Tibial artery (tissue), 4 donors: ENCODE measurements at regions not wholly inside any gene's neighbourhood (a gene's known extent, or its start where the extent isn't known, plus 50 kb on each side); places are given as distances from the start of the nearest gene placed in this dataset.

ENCODE experiments used
- DNase-seq, 2 donors: peaks; one replicate each; pipeline ENCODE4 v3.0.0-alpha.2; 2019
- H3K27ac ChIP-seq, 2 donors: fragments of 200-600 bp; sonication (generic) in 1 of 2; 1 replicate in 1 of 2; 2 replicates in 1 of 2; pipeline ENCODE4 v1.5.1; 2018 to 2019; ENCODE audit warnings: mild to moderate bottlenecking in 1 of 2
- H3K27me3 ChIP-seq, 2 donors: fragments of 200-600 bp; sonication (generic) in 1 of 2; one replicate each; pipeline versions ENCODE4 v1.5.1 to v1.6.0; 2016 to 2019
- H3K36me3 ChIP-seq, 3 donors: fragments of 200-600 bp; sonication (generic) in 2 of 3; one replicate each; pipeline ENCODE4 v1.5.1; 2016 to 2019; ENCODE audit warnings: mild to moderate bottlenecking in 2 of 3
- H3K4me1 ChIP-seq, 4 donors: fragments of 200-600 bp; sonication (generic) in 2 of 4; 1 replicate in 3 of 4; 2 replicates in 1 of 4; pipeline ENCODE4 v1.5.1; 2016 to 2019
- H3K4me3 ChIP-seq, 2 donors: fragments of 200-600 bp; sonication (generic) in 1 of 2; 1 replicate in 1 of 2; 2 replicates in 1 of 2; pipeline ENCODE4 v1.5.1; 2018 to 2019; ENCODE audit warnings: mild to moderate bottlenecking in 2 of 2
- H3K9me3 ChIP-seq, 3 donors: fragments of 200-600 bp; sonication (generic) in 1 of 3; one replicate each; pipeline ENCODE4 v1.5.1; 2016 to 2019
- intact Hi-C: fragments of 100-400 bp; cut with DNase I; formaldehyde crosslinking; loops from one replicate; pipeline ENCODE4 v1.15.0; 2023; ENCODE audit warnings: low total_unique reads
- TF ChIP-seq, protein P1 (sequence below), 2 experiments: fragments of 200-600 bp in 1 of 2; fragments of 450-650 bp in 1 of 2; IDR thresholded peaks; one replicate each; pipeline ENCODE4 v1.5.1; 2017 to 2019; ENCODE audit warnings: antibody characterized with exemption in 2 of 2, mild to moderate bottlenecking in 1 of 2, moderate library complexity in 1 of 2

DNA sequence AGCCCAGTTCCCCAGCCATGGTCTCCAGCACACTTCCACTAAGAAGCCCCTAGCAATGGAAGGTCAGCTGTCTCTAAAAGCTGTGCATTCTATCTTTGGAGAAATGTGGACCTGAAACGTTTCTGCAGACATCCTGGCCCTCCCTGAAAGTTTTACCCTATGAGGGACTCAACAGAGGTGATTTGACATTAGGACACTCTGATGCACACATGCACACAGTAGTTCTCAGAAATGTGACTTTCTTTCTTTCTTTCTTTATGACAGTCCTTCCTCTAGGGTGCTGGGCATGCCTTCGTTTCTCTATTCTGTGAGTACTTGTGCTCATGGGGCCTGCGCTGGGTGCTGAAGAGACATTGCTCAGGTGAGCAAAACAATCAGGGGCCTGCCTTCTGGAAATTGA lies 857.3 kb downstream of the RNF144A start:
- Histone ChIP-seq H3K27ac (no peak overlapping the region), H3K9me3 (no peaks in the 10 kb centered on the region), H3K36me3 (no peaks in the 10 kb centered on the region), H3K4me1 (peaks cover 0 to 5% (median 0%) of the 10 kb centered on the region in 4 donors), H3K27me3 (no peaks in the 10 kb centered on the region), H3K4me3 (no peak overlapping the region)
- intact Hi-C loops: no loop called here
- DNase-seq: no peak
- TF ChIP-seq, protein P1, sequence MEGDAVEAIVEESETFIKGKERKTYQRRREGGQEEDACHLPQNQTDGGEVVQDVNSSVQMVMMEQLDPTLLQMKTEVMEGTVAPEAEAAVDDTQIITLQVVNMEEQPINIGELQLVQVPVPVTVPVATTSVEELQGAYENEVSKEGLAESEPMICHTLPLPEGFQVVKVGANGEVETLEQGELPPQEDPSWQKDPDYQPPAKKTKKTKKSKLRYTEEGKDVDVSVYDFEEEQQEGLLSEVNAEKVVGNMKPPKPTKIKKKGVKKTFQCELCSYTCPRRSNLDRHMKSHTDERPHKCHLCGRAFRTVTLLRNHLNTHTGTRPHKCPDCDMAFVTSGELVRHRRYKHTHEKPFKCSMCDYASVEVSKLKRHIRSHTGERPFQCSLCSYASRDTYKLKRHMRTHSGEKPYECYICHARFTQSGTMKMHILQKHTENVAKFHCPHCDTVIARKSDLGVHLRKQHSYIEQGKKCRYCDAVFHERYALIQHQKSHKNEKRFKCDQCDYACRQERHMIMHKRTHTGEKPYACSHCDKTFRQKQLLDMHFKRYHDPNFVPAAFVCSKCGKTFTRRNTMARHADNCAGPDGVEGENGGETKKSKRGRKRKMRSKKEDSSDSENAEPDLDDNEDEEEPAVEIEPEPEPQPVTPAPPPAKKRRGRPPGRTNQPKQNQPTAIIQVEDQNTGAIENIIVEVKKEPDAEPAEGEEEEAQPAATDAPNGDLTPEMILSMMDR (IDR thresholded peaks at IDR 0.05): no peak

DNA sequence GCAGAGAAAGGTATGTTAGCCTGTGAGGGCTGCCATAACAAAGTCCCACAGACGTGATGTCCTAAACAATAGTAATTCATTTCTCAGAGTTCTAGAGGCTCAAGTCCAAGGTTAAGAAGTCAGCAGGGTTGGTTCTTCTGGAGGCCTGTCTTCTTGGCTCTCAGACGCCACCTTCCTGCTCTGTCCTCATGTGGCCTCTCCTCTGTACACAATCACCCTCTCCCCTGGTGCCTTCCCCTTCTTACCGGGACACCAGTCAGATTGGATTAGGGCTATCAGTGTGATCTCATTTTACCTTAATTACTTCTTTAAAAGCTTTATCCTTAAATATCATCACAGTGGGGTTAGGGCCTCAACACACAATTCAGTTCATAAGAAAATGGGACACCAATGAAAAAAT lies 860.5 kb downstream of the RNF144A start:
- intact Hi-C loops: no loop called here
- Histone ChIP-seq H3K4me1 (peaks cover 0 to 5% (median 0%) of the 10 kb centered on the region in 4 donors), H3K27ac (no peak overlapping the region), H3K9me3 (no peaks in the 10 kb centered on the region), H3K36me3 (no peaks in the 10 kb centered on the region), H3K27me3 (no peaks in the 10 kb centered on the region), H3K4me3 (no peak overlapping the region)
- TF ChIP-seq, protein P1 (IDR thresholded peaks at IDR 0.05): no peak
- DNase-seq: no peak

DNA sequence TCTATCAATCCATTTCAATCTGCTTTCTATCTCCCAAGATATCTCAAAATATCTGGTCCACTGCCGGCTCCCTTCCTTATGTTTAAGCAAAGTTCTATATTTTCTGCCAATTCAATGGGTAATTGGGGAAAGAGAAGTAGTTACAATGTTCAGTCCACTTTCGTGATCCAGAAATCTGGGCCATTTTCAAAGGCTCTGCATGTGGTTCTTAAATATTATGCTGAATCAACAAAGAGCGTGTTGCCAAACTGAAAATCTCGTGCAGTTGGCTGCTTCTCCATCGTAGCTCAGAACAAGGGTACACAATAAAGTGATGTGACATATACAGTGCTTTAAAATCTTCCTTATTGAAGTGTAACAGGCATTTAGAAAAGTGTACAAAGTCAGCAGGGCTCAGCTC lies 863.1 kb downstream of the RNF144A start:
- DNase-seq: no peak

DNA sequence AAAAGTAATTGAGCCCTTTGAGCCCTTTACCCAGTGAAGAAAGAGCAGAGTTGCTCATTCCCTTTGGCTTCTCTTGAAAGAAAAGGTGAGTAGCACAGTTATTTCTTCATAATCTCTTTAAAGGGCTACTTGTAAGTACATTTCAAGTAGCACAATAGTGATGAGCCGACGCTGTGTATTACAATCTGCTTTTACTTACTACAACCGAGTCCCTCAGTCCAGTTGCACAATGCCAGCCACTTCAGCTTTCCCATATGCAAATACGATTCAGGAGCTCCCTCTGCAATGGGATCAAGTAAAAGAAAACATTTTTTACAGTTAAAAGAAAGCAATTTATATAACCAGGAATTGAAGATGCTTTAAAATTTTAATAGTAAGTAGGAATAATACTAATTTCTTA lies 868.5 kb downstream of the RNF144A start:
- Histone ChIP-seq H3K4me3 (no peak overlapping the region), H3K27me3 (no peaks in the 10 kb centered on the region), H3K9me3 (no peaks in the 10 kb centered on the region), H3K27ac (no peak overlapping the region), H3K4me1 (no peaks in the 10 kb centered on the region), H3K36me3 (no peaks in the 10 kb centered on the region)
- DNase-seq: no peak
- intact Hi-C loops: no loop called here
- TF ChIP-seq, protein P1 (IDR thresholded peaks at IDR 0.05): no peak

More for the DNA sequence above, 863.1 kb downstream of the RNF144A start:
- Histone ChIP-seq H3K27ac (no peak overlapping the region), H3K36me3 (no peaks in the 10 kb centered on the region), H3K4me3 (no peak overlapping the region), H3K9me3 (no peaks in the 10 kb centered on the region), H3K27me3 (no peaks in the 10 kb centered on the region), H3K4me1 (no peaks in the 10 kb centered on the region)
- intact Hi-C loops: no loop called here
- TF ChIP-seq, protein P1 (IDR thresholded peaks at IDR 0.05): no peak

DNA sequence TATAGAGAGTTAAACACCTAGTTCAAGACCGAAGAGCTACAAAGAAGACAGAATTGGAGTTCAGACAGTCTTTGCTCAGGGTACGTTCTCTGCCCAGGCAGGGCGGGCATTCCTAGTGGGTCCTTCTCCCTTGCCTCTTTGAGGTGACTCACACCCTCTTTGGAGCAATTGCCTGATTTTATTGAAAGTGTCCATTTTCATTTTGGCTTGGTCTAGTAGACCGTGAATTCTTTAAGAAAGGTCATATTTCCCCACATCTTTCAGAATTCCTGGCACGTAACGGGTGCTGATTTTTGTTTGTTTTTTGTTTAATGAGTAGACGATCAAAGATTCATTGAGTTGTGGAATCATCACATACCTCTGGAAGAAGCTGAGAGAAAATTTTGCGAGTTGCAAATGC lies 871.5 kb downstream of the RNF144A start:
- H3K4me1 ChIP-seq: peaks cover 0 to 9% (median 0%) of the 10 kb centered on the region in 4 donors
- no peaks in the 10 kb centered on the region for H3K9me3 ChIP-seq
- H3K4me3 ChIP-seq: no peak overlapping the region
- intact Hi-C loops: no loop called here
- no peaks in the 10 kb centered on the region for H3K27me3 ChIP-seq
- H3K36me3 ChIP-seq: no peaks in the 10 kb centered on the region
- no peak for DNase-seq
- H3K27ac ChIP-seq: no peak overlapping the region
- TF ChIP-seq, protein P1 (IDR thresholded peaks at IDR 0.05): no peak

DNA sequence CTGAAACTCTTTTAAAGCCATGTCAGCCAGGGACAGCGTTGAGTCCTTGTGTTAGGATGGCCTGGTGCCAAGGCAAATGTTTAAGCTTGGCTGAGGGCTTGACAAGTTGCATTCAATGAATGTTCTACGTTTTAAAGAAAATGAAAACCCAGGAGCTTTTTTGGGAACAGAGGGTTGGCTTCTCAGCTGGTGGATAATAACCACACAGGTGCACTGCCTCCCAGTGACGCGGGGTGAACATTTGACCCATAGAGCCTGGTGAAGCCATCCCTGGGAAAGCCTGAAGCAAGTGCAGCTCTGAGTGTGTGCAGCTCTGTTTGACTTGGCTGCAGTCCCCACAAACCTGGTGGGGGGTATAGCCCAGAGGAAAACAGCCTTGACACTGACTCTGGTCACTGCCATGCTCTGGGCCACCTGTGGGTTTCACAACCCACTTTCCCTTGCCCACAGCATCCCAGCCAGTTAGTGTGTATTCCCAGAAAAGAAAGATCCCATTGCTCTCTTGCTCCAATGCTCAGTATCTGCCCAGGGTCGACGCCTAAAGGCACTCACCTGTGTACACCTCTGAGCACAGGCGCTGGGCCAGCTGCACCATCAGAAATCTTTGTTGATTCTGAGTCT lies 874.9 kb downstream of the RNF144A start:
- Histone ChIP-seq H3K27ac (no peak overlapping the region), H3K4me1 (peaks cover 0 to 16% (median 0%) of the 10 kb centered on the region in 4 donors), H3K4me3 (no peak overlapping the region), H3K27me3 (no peaks in the 10 kb centered on the region), H3K36me3 (no peaks in the 10 kb centered on the region), H3K9me3 (no peaks in the 10 kb centered on the region)
- no peak for DNase-seq
- TF ChIP-seq, protein P1 (IDR thresholded peaks at IDR 0.05): no peak
- intact Hi-C loops: no loop called here
